ENCODE measurements at regions not wholly inside any gene's neighbourhood (a gene's known extent, or its start where the extent isn't known, plus 50 kb on each side); places are given as distances from the start of the nearest gene placed in this dataset.
"Not testable (repeated sequence)": the region's sequence is repeated elsewhere in the genome, so short reads cannot be mapped to it uniquely, and the experiment has no call there.

DNA sequence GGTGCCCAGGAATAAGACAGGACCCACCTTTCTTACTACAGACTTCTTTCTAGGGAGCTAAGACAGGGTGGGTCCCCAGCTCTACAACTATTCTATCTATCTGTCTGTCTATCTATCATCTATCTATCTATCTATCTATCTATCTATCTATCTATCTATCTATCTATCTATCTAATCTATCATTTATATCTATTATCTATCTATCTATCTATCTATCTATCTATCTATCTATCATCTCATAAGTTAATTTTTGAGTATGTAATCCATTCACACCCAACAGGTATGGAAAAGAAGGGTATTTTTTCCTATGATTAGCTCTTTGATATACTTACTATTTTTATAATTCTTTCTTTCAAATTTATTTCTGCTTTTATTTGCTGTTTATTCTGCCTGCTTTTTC lies 55.9 kb downstream of the BAMBI start:
- intact Hi-C loops (cut with DNase I): no loop called here
- DNase-seq (ENCODE audit: missing footprints): no peak
- no peak for ATAC-seq

DNA sequence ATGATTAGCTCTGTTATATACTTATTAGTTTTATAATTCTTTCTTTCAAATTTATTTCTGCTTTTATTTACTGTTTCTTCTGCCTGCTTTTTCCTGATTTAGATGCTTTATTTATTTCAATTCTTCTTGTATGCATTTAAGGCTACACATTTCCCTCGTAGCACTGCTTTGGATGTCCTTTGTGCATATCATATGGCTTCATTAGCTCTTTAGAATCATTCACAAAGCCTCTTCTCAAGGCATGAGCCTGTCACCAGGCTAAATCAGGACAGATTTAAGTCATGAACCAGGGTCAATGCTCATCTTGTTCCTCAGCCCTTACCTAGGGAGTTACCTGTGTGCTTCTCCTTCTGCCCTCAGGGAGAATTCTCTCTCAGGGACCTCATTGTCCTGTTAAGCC lies 56.3 kb downstream of the BAMBI start:
- intact Hi-C loops (cut with DNase I): no loop called here
- no peak for ATAC-seq
- no peak for DNase-seq (ENCODE audit: missing footprints)

DNA sequence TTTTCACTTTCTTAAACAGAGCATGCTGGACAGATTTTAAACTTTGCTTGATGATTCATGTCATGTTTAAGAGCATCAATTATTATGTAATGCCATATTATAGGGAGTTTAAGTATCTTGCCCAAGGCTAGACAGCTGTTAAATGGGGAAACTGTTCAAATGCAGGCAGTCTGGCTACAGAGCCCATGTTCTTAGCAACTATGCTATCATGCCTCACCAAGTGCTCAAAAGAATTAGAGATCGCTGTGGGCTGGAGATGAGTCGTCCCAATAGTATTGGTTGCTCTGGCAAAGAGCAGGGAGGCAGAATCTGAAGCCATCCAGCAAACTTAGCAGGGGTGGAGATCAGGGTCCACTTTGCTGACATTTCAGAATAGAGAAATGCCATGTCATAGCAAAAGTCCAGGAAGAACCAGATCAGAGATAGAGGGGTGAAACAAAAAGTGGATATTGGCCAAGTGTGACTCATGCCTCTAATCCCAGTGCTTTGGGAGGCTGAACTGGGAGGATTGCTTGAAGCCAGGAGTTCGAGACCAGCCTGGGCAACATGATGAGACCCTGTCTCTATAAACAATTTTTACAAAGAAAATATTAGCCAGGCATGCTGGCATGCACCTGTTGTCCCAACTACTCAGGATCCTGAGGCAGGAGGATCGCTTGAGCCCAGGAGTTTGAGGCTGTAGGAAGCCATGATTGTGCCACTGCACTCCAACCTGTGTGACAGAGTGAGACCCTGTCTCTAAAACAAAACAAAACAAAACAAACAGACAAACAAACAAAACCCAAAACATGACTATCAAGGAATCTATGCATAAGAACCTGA lies 57.8 kb downstream of the BAMBI start:
- DNase-seq (ENCODE audit: missing footprints) (no peak), ATAC-seq (no peak)
- intact Hi-C loops (cut with DNase I): no loop called here

DNA sequence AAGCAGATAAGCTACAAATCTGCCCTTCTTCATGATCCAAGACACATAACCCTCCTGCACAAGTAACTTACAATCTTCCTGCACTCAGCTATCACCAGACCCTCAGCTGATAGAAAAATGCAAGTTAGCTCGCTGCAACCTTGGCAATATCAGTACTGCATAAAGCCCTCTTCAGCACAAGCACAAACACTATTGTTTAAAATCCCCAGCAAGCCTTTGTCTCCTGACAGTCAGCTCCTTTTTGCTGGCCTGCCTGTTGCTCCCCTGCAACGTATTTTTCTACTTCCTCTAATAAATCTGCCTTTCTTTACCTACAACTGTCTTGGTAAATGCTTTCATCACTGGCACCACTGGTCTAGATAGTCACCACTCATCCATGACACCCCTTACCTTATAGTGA lies 59.8 kb downstream of the BAMBI start:
- DNase-seq (ENCODE audit: missing footprints) (no peak), ATAC-seq (no peak)
- intact Hi-C loops (cut with DNase I): no loop called here

DNA sequence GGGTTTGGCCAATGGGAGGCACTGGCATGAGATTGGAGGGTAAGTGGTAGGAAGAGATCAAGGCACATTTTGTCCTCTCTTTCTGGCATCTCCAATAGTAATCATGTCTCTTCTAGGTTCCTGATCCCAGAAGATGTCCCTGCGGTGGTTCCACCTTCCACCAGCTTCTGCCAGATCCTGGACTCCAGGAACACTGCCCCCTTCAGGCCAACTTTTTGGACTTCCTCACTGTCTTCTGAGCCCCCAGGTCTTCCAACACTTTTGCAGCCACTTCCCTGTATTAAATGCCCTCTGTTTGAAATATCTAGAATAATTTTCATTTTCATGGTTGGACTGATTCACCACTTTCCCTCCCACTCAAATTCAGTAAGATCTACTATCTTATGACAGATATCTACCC lies 60.9 kb downstream of the BAMBI start:
- DNase-seq (ENCODE audit: missing footprints) (no peak), ATAC-seq (no peak)
- intact Hi-C loops (cut with DNase I): no loop called here

DNA sequence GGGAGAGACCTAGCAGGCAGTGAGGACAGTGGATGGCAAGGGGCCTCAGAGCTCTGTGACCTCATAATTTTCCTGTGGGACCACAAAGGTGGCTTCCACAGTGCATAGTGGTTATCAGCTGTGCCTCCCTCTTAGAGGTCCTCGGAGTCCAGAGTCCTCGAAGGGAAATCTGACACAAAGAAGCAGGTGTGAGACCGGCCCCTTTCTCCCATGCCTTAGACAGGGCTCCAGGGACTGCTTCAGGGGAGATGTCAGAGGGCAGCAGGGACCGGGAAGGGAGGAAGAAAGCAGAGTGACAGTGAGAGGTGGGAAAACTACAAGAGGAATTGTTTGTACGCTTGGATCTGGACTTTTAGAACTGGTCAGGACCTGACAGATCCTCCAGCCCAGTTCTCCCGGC lies 66.3 kb downstream of the BAMBI start:
- intact Hi-C loops (cut with DNase I): no loop called here
- no peak for ATAC-seq
- no peak for DNase-seq (ENCODE audit: missing footprints)

DNA sequence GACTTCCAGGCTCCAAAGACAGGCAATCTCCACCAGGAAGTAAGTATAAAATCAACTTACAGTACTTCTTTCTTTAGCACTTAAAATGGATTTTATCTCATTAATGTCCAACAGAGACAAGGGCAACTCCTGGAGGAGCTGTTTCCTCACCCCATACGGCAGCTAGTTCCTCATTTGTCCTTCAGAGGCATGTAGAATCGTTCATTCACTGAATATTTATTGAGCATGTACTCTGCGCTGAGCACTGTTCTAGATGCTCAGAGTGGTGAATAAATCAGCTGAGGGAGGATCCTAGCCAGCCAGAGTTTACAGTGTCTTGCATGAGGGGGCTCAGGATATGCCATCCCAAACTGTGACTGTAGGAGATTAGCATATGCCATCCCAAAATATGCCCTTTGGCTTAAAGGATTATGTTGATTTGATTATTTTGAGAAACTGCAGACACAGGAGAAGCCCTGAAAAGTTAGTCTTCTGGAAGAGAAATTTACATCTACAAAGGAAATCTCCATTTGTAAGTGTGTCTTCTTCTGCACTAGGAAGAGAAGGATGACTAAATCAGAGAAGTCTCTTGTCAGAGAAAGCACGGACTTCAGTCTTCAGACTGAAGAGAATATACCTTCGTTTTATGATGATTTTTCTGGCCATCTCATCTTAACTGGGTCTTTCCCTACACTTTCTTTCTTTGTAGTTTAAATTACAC lies 66.9 kb downstream of the BAMBI start:
- ATAC-seq (no peak), DNase-seq (ENCODE audit: missing footprints) (no peak)
- intact Hi-C loops (cut with DNase I): no loop called here

DNA sequence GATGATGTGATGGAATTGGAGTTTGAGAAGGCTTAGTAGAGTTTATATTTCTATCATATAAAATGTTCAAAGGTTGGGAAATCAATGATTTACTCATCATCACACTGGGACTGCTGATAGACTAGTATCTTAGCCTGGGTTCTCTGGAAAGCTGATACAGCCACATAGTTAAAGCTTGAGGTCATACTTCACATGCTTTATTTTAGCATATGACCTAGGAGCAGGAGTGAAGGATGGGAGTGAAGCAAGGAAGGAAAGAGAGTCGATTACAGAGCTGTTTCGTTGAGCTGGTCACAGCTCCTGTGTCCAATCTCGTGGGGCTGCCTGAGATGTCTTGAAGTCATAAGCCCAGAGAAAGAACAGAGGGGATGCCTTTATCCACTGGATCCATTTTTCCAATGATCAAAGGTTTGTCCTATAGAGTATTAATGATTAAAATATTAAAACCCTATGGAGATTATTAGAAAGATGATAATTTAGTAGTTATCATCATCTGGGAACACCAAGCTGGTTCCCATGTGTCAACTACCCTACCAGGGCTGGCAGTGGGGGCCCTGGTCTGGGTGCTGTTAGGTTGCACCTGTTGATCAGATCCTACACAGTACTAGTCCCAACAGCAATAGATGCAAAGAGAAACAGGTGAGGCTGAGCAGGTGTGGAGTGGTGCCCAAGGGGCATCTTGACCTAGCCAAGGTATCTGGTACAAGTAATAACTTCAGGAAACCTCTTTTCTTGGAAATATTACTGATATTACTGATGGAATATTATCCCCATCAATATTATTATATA lies 77.8 kb downstream of the BAMBI start:
- DNase-seq (ENCODE audit: missing footprints) (no peak), ATAC-seq (no peak)
- intact Hi-C loops (cut with DNase I): no loop called here

DNA sequence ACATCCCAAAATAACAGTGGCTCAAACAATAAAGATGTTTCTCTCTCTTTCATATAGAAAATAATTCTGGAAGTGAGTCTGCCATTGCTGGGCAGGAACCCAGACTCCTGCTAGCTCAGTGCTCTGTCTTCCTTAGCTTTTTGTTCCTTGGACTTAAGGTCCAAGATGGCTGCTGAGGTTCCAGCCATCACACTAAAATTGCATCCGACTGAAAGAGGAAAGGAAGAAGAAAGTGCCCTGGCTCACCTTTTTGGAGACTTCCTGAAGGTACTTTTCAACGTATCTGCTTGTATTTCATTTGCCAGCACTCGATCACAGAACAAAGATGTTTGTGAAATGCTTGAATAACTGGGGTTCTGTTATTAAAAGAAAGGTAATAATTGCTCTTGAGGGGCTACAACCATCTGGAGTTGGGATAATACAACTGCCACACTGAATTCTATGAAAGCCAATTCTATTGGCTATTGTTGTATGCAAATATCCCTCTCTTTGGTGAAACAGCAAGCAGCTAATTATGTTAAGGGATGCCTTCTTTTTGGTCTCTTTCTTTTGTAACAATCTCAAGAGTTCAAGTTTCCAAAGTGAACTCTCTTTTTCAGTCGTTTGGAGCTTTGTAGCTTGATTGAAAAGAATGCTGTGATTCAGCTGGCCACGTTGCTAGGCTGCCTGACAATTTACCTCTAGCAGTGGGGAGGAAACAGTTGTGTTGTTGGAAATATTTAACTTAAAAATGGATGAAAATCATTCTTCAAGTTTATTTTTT lies 83.9 kb downstream of the BAMBI start:
- intact Hi-C loops (cut with DNase I): no loop called here
- DNase-seq (ENCODE audit: missing footprints) (no peak), ATAC-seq (no peak)

DNA sequence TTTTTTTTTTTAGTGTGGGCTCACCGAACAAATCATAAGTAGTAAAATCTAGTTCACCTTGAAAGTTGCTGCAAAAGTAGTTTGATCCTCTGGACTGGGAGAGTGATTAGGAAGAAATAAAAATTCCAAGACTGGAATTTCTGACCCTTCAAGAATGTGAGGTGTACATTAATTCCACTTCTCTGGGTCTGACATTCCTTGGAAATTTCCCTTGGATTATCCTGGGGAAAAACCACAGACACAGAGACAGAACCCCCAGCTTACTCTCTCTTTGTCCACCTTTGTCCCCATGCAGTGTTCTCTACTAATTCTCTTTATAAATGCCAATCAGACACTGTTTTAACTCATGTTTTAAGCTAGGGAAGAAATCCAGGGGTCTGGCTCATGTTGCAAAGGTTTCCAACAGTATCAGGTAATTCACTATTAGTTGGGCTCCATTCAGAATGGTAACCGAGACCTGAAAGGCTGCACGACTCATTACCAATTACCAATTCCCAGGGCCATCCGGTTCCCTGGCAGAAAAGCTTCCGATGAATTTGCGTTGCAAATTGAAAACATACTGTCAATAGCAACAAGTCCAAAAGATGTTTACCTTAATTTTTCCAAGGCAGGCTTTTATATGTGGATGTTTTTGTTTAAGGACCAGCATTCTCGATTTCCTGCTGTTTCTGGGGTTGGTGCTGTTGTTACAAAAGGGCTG lies 86.3 kb downstream of the BAMBI start:
- intact Hi-C loops (cut with DNase I): no loop called here
- no peak for ATAC-seq
- DNase-seq (ENCODE audit: missing footprints): no peak

DNA sequence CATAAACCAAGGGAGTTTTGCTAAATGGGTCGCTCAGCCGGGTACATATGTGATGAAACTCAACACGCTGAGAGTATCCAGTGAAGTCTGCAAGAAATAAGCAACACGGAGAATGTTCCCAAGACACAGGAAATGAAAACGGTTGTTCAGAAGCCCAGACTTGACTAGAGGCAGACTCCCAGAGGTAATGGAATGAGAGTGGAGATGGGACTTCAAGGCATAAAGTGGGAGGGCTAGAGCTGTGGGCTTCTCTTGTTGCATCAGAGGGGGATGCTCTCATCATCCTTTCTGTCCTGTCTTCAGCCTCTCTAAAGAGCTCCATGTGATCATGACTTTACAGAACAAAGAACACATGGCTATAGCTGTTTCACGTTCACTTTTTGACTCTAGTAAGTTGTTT lies 88.3 kb downstream of the BAMBI start:
- no peak for DNase-seq (ENCODE audit: missing footprints)
- intact Hi-C loops (cut with DNase I): no loop called here
- no peak for ATAC-seq

DNA sequence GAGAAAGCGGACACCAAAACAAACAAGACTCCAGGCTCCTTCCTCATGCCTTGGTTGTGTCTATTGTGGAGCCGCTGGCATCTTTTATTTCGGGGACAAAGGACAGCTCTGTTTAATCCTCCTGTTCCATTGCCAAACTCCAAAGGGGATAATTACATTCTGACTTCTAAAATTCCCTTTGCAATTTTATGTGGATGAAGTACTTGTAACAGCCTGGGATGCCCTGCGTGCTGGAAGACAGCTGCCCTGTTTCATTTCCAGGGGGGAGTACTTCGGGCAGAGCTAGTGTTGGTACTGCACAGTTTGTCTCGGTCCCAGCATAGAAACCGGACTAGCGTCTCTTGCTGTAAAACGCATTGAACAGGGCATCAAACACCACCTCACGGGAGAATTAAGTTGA lies 90.9 kb downstream of the BAMBI start:
- intact Hi-C loops (cut with DNase I): no loop called here
- DNase-seq (ENCODE audit: missing footprints) (no peak), ATAC-seq (no peak)

DNA sequence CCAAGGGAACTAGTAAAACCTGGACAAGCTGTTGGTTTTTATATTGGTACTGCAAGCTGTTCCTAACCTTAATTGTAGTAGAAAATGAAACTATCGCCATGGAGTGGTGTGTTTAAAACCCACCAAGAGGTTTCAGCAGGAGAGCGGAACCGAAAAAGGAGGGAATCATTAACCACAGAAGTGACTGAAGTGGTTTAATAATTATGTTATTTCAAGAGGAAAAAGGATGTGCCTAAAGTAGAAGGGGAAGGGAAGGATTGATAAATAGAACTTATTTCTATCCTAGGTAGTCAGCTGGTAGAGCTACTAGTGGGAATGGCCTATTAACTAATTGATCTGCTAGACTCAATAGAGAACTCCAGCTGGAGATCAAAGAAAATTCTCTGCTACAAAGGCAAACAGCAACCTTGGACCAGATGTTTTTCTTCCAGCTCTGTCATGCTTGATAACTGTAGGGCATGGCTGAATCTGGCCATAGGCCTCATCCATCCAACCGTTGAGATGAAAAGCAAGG lies 91.8 kb downstream of the BAMBI start:
- intact Hi-C loops (cut with DNase I): no loop called here

DNA sequence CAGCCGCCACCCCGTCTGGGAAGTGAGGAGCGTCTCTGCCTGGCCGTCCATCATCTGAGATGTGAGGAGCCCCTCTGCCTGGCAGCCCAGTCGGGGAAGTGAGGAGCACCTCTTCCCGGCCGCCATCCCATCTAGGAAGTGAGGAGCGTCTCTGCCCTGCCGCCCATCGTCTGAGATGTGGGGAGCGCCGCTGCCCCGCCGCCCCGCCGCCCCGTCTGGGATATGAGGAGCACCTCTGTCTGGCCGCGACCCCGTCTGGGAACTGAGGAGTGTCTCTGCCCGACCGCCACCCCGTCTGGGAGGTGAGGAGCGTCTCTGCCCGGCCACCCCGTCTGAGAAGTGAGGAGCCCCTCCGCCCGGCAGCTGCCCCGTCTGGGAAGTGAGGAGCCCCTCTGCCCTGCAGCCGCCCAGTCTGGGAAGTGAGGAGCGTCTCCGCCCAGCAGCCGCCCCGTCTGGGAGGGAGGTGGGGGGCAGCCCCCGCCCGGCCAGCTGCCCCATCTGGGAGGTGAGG lies 94.3 kb downstream of the BAMBI start:
- DNase-seq (ENCODE audit: missing footprints); ATAC-seq; intact Hi-C loops (cut with DNase I): not testable (repeated sequence)

More for the DNA sequence above, 91.8 kb downstream of the BAMBI start:
- DNase-seq (ENCODE audit: missing footprints): no peak
- no peak for ATAC-seq

DNA sequence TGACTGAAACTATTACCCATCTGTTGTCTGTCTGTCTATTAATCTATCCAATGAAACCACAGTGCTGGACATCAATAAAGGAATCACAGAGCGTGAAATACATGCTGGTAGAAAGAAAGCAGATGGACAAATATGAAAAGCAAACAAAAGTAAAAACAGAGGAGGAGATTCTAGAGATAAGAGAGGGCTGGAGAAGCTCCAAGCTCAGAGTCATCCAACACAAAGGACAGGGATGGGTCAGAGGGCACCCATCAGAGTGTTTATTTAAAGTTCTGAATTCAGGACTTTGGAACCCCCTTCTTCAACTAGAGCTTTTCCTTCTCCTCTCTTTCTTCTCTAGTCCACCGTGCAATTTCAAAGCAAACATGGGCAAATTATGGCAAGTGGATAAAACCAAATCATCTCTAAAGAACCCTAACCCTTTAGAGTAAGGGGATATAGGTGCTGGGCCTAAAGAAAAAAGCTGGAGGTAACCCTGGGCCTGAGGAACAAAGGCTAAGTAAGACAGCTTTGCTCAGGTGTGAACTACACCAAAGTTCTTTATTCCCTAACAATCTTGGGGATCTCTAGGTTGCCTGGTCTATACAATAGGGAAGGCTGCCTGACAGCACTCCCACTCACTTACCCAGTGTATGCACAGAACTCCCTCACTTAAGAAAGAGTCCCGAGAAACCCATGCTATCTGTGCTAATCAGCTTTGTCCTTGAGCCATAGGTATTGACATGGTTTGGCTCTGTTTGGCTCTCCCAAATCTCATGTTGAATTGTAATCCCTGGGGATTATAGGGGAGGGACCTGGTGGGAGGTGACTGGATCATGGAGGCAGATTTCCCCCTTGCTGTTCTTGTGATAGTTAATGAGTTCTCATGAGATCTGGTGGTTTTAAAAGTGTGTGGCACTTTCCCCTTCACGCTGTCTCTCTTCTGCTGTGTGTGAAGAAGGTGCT lies 97.0 kb downstream of the BAMBI start:
- no peak for ATAC-seq

DNA sequence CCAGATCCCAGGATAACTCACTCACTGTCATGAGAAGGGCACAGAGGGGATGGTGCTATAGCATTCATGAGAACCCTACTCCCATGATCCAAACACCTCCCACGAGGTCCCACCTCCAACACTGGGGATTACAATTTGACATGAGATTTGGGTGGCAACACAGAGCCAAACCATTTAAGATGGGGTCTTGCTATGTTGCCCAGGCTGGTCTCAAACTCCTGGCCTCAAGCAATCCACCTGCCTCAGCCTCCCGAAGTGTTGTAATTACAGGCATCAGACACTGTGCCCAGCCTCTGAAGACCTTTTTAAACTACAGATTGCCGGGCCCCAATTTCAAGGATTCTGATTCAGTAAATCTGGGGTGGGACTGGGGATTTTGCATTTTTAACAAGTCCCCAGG lies 98.5 kb downstream of the BAMBI start:
- ATAC-seq (no peak), DNase-seq (ENCODE audit: missing footprints) (no peak)
- intact Hi-C loops (cut with DNase I): no loop called here

More for the DNA sequence above, 97.0 kb downstream of the BAMBI start:
- no peak for DNase-seq (ENCODE audit: missing footprints)
- intact Hi-C loops (cut with DNase I): no loop called here

DNA sequence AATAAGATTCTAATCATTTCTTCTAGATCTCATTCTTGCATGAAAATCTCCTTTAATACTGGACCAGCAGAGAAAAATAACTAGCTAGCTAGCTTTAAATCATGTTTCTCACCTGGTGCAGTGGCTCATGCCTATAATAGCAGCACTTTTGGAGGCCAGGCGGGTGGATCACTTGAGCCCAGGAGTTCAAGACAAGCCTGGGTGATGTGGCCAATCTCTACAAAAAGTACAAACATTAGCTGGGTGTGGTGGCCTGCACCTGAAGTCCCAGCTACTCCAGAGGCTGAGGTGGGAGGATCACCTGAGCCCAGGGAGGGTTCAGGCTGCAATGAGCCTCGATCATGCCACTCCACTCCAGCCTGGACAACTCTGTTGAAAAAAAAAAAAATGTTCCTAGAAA lies 99.2 kb downstream of the BAMBI start:
- DNase-seq (ENCODE audit: missing footprints): no peak
- intact Hi-C loops (cut with DNase I): no loop called here
- no peak for ATAC-seq

Data from Right ventricle myocardium inferior (tissue), 1 donor.